HEK293 (cell line): ENCODE measurements at regions not wholly inside any gene's neighbourhood (a gene's known extent, or its start where the extent isn't known, plus 50 kb on each side); places are given as distances from the start of the nearest gene placed in this dataset.

Experiments used
- CTCF ChIA-PET: fragments of 350-600 bp; formaldehyde crosslinking; extraction: SDS; loops from one replicate; lab custom pipeline; 2021; ENCODE audit warnings: antibody characterized with exemption; lab: Yijun Ruan, JAX
- POLR2A ChIA-PET: fragments of 300-600 bp; formaldehyde crosslinking; extraction: SDS; loops from one replicate; lab custom pipeline; 2020; ENCODE audit warnings: antibody characterized with exemption, inconsistent platforms; lab: Yijun Ruan, JAX
- H3K27ac ChIP-seq: fragments of 200-500 bp; sonication (Bioruptor generic); 2 replicates; pipeline ENCODE4 v1.5.1; 2014; ENCODE audit warnings: low read depth, low read length, control low read depth, inconsistent platforms; ENCODE audit errors: extremely low read depth
- H3K36me3 ChIP-seq, 2 experiments: fragments of 200-500 bp in 1 of 2; sonication (Bioruptor generic) in 1 of 2; 1 replicate in 1 of 2; 2 replicates in 1 of 2; pipeline ENCODE4 v1.5.1; 2014 to 2017; ENCODE audit warnings: inconsistent platforms in 2 of 2, low read length in 2 of 2; ENCODE audit not compliant: control insufficient read depth in 2 of 2, insufficient read depth in 1 of 2
- H3K4me1 ChIP-seq: fragments of 200-500 bp; sonication (Bioruptor generic); 2 replicates; pipeline ENCODE4 v1.5.1; 2014; ENCODE audit warnings: mild to moderate bottlenecking, low read length, inconsistent platforms; ENCODE audit not compliant: control insufficient read depth, insufficient read depth
- H3K4me3 ChIP-seq: 2 replicates; pipeline ENCODE4 v1.5.1; 2011; ENCODE audit warnings: low read depth, mild to moderate bottlenecking, control low read depth, low read length, moderate library complexity
- H3K9me3 ChIP-seq: fragments of 200-500 bp; sonication (Bioruptor generic); 2 replicates; pipeline ENCODE4 v1.5.1; 2014; ENCODE audit warnings: low read depth, low read length, inconsistent platforms; ENCODE audit not compliant: control insufficient read depth, insufficient read depth
- KLF7 ChIP-seq: fragments of 450-650 bp; formaldehyde crosslinking; IDR thresholded peaks from 2 replicates; pipeline ENCODE4 v1.5.1; 2016; ENCODE audit warnings: missing biosample characterization, missing genetic modification characterization, borderline replicate concordance
- MEIS1 ChIP-seq: sonication (generic); formaldehyde crosslinking; IDR thresholded peaks from 2 replicates; pipeline ENCODE4 v1.8.1; 2022; ENCODE audit warnings: missing genetic modification reagents, mild to moderate bottlenecking, borderline replicate concordance
- SETDB1 ChIP-seq: IDR thresholded peaks from one replicate; pipeline ENCODE4 v1.6.1; 2017; ENCODE audit warnings: mild to moderate bottlenecking, low read length, moderate library complexity, mixed read lengths; ENCODE audit not compliant: insufficient read length
- SP2 ChIP-seq: fragments of 450-650 bp; formaldehyde crosslinking; IDR thresholded peaks from 2 replicates; pipeline ENCODE4 v1.5.1; 2016; ENCODE audit warnings: missing biosample characterization, missing genetic modification characterization
- WT1 ChIP-seq: fragments of 450-650 bp; formaldehyde crosslinking; IDR thresholded peaks from 2 replicates; pipeline ENCODE4 v1.5.1; 2016; ENCODE audit warnings: missing biosample characterization, missing genetic modification characterization
- ZEB2 ChIP-seq: fragments of 450-650 bp; formaldehyde crosslinking; IDR thresholded peaks from 2 replicates; pipeline ENCODE4 v1.5.1; 2016; ENCODE audit warnings: missing biosample characterization, missing genetic modification characterization
- ZIC2 ChIP-seq: fragments of 450-650 bp; formaldehyde crosslinking; IDR thresholded peaks from 2 replicates; pipeline ENCODE4 v1.5.1; 2016; ENCODE audit warnings: missing biosample characterization, missing genetic modification characterization
- ZNF114 ChIP-seq: fragments of 450-650 bp; formaldehyde crosslinking; IDR thresholded peaks from 2 replicates; pipeline ENCODE4 v1.5.0; 2017; ENCODE audit warnings: missing biosample characterization, missing genetic modification characterization
- ZNF132 ChIP-seq: fragments of 450-650 bp; formaldehyde crosslinking; IDR thresholded peaks from 2 replicates; pipeline ENCODE4 v1.5.1; 2017; ENCODE audit warnings: missing biosample characterization, missing genetic modification characterization, borderline replicate concordance
- ZNF292 ChIP-seq: fragments of 450-650 bp; formaldehyde crosslinking; IDR thresholded peaks from 2 replicates; pipeline ENCODE4 v1.5.1; 2016; ENCODE audit warnings: low read depth, missing biosample characterization, missing genetic modification characterization, borderline replicate concordance
- ZNF48 ChIP-seq: fragments of 450-650 bp; formaldehyde crosslinking; IDR thresholded peaks from 2 replicates; pipeline ENCODE4 v1.5.1; 2016; ENCODE audit warnings: missing biosample characterization, missing genetic modification characterization
- ZNF501 ChIP-seq: fragments of 450-650 bp; formaldehyde crosslinking; IDR thresholded peaks from 2 replicates; pipeline ENCODE4 v1.5.1; 2016; ENCODE audit warnings: missing biosample characterization, missing genetic modification characterization
- TF ChIP-seq, protein P1 (sequence below): fragments of 450-650 bp; formaldehyde crosslinking; IDR thresholded peaks from 2 replicates; pipeline ENCODE4 v1.5.1; 2017; ENCODE audit warnings: missing biosample characterization, missing genetic modification characterization
- TF ChIP-seq, protein P2 (sequence below): fragments of 450-650 bp; formaldehyde crosslinking; IDR thresholded peaks from 2 replicates; pipeline ENCODE4 v1.5.1; 2016; ENCODE audit warnings: missing biosample characterization, missing genetic modification characterization
- TF ChIP-seq, protein P3 (sequence below): fragments of 450-650 bp; formaldehyde crosslinking; IDR thresholded peaks from 2 replicates; pipeline ENCODE4 v1.5.1; 2016; ENCODE audit warnings: missing biosample characterization, missing genetic modification characterization
- TF ChIP-seq, protein P4 (sequence below): fragments of 450-650 bp; formaldehyde crosslinking; IDR thresholded peaks from 2 replicates; pipeline ENCODE4 v1.5.0; 2017; ENCODE audit warnings: missing biosample characterization, missing genetic modification characterization, borderline replicate concordance
- TF ChIP-seq, protein P5 (sequence below): fragments of 450-650 bp; formaldehyde crosslinking; IDR thresholded peaks from 2 replicates; pipeline ENCODE4 v1.5.1; 2017; ENCODE audit warnings: missing biosample characterization, missing genetic modification characterization
- TF ChIP-seq, protein P6 (sequence below): fragments of 450-650 bp; formaldehyde crosslinking; IDR thresholded peaks from 2 replicates; pipeline ENCODE4 v1.5.1; 2016; ENCODE audit warnings: missing biosample characterization, missing genetic modification characterization
- TF ChIP-seq, protein P7 (sequence below): fragments of 450-650 bp; formaldehyde crosslinking; IDR thresholded peaks from 2 replicates; pipeline ENCODE4 v1.5.1; 2016; ENCODE audit warnings: missing biosample characterization, missing genetic modification characterization

DNA sequence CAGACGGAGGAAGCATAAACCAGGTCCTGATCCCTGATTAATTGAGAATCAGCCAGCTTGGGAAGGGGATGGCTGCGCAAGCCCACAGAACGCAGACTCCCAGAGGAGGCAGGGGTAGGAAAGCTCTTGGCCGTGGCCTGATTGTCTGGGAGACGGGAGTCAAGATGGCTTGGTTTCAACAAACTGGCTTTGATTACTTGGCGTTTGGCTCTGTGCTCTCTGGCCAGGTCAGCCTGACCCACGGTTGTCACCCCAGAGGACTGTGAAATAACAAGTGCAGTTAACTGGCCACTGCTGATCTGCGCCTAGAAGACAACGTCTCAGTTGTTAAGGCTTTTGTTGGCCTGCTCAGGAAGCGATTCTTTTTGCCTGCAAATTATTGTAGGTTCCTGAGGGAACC, 387.0 kb upstream of the PROK2 start:
- Histone ChIP-seq H3K4me3 (no peak overlapping the region), H3K4me1 (no peaks in the 10 kb centered on the region), H3K27ac (no peak overlapping the region), H3K9me3 (no peaks in the 10 kb centered on the region), H3K36me3 (no peaks in the 10 kb centered on the region)
- TF ChIP-seq ZEB2 (tag by site-specific recombination) (no peak), ZNF501 (tag by site-specific recombination) (no peak), ZIC2 (tag by site-specific recombination) (no peak), WT1 (tag by site-specific recombination) (no peak), ZNF48 (tag by site-specific recombination) (no peak), ZNF132 (tag by site-specific recombination) (no peak), ZNF292 (tag by site-specific recombination) (no peak), SP2 (tag by site-specific recombination) (no peak), ZNF114 (tag by site-specific recombination) (no peak), MEIS1 (CRISPR knock-in tag) (no peak), KLF7 (no peak), SETDB1 (no peak)
- TF ChIP-seq, protein P1, sequence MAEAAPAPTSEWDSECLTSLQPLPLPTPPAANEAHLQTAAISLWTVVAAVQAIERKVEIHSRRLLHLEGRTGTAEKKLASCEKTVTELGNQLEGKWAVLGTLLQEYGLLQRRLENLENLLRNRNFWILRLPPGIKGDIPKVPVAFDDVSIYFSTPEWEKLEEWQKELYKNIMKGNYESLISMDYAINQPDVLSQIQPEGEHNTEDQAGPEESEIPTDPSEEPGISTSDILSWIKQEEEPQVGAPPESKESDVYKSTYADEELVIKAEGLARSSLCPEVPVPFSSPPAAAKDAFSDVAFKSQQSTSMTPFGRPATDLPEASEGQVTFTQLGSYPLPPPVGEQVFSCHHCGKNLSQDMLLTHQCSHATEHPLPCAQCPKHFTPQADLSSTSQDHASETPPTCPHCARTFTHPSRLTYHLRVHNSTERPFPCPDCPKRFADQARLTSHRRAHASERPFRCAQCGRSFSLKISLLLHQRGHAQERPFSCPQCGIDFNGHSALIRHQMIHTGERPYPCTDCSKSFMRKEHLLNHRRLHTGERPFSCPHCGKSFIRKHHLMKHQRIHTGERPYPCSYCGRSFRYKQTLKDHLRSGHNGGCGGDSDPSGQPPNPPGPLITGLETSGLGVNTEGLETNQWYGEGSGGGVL, result no peak
- TF ChIP-seq, protein P2, sequence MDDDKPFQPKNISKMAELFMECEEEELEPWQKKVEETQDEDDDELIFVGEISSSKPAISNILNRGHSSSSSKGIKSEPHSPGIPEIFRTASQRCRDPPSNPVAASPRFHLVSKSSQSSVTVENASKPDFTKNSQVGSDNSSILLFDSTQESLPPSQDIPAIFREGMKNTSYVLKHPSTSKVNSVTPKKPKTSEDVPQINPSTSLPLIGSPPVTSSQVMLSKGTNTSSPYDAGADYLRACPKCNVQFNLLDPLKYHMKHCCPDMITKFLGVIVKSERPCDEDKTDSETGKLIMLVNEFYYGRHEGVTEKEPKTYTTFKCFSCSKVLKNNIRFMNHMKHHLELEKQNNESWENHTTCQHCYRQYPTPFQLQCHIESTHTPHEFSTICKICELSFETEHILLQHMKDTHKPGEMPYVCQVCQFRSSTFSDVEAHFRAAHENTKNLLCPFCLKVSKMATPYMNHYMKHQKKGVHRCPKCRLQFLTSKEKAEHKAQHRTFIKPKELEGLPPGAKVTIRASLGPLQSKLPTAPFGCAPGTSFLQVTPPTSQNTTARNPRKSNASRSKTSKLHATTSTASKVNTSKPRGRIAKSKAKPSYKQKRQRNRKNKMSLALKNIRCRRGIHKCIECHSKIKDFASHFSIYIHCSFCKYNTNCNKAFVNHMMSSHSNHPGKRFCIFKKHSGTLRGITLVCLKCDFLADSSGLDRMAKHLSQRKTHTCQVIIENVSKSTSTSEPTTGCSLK (tag by site-specific recombination), result no peak
- TF ChIP-seq, protein P3, sequence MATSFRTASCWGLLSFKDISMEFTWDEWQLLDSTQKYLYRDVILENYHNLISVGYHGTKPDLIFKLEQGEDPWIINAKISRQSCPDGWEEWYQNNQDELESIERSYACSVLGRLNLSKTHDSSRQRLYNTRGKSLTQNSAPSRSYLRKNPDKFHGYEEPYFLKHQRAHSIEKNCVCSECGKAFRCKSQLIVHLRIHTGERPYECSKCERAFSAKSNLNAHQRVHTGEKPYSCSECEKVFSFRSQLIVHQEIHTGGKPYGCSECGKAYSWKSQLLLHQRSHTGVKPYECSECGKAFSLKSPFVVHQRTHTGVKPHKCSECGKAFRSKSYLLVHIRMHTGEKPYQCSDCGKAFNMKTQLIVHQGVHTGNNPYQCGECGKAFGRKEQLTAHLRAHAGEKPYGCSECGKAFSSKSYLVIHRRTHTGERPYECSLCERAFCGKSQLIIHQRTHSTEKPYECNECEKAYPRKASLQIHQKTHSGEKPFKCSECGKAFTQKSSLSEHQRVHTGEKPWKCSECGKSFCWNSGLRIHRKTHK (tag by site-specific recombination), result no peak
- TF ChIP-seq, protein P4, sequence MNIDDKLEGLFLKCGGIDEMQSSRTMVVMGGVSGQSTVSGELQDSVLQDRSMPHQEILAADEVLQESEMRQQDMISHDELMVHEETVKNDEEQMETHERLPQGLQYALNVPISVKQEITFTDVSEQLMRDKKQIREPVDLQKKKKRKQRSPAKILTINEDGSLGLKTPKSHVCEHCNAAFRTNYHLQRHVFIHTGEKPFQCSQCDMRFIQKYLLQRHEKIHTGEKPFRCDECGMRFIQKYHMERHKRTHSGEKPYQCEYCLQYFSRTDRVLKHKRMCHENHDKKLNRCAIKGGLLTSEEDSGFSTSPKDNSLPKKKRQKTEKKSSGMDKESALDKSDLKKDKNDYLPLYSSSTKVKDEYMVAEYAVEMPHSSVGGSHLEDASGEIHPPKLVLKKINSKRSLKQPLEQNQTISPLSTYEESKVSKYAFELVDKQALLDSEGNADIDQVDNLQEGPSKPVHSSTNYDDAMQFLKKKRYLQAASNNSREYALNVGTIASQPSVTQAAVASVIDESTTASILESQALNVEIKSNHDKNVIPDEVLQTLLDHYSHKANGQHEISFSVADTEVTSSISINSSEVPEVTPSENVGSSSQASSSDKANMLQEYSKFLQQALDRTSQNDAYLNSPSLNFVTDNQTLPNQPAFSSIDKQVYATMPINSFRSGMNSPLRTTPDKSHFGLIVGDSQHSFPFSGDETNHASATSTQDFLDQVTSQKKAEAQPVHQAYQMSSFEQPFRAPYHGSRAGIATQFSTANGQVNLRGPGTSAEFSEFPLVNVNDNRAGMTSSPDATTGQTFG, result no peak
- TF ChIP-seq, protein P5, sequence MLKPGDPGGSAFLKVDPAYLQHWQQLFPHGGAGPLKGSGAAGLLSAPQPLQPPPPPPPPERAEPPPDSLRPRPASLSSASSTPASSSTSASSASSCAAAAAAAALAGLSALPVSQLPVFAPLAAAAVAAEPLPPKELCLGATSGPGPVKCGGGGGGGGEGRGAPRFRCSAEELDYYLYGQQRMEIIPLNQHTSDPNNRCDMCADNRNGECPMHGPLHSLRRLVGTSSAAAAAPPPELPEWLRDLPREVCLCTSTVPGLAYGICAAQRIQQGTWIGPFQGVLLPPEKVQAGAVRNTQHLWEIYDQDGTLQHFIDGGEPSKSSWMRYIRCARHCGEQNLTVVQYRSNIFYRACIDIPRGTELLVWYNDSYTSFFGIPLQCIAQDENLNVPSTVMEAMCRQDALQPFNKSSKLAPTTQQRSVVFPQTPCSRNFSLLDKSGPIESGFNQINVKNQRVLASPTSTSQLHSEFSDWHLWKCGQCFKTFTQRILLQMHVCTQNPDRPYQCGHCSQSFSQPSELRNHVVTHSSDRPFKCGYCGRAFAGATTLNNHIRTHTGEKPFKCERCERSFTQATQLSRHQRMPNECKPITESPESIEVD (tag by site-specific recombination), result no peak
- TF ChIP-seq, protein P6, sequence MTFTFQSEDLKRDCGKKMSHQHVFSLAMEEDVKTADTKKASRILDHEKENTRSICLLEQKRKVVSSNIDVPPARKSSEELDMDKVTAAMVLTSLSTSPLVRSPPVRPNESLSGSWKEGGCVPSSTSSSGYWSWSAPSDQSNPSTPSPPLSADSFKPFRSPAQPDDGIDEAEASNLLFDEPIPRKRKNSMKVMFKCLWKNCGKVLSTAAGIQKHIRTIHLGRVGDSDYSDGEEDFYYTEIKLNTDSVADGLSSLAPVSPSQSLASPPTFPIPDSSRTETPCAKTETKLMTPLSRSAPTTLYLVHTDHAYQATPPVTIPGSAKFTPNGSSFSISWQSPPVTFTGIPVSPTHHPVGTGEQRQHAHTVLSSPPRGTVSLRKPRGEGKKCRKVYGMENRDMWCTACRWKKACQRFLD (tag by site-specific recombination), result no peak
- TF ChIP-seq, protein P7, sequence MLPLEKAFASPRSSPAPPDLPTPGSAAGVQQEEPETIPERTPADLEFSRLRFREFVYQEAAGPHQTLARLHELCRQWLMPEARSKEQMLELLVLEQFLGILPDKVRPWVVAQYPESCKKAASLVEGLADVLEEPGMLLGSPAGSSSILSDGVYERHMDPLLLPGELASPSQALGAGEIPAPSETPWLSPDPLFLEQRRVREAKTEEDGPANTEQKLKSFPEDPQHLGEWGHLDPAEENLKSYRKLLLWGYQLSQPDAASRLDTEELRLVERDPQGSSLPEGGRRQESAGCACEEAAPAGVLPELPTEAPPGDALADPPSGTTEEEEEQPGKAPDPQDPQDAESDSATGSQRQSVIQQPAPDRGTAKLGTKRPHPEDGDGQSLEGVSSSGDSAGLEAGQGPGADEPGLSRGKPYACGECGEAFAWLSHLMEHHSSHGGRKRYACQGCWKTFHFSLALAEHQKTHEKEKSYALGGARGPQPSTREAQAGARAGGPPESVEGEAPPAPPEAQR, result no peak
- ChIA-PET POLR2A (no interaction called here), CTCF (interaction anchor here (0.7 to 1.0 kb wide), 2 partner anchors 12 to 183 kb away, joined by 3 to 7 read pairs; no protein-coding TSS in a partner anchor)
